ENCODE measurements at regions not wholly inside any gene's neighbourhood (a gene's known extent, or its start where the extent isn't known, plus 50 kb on each side); places are given as distances from the start of the nearest gene placed in this dataset.
"Not testable (repeated sequence)": the region's sequence is repeated elsewhere in the genome, so short reads cannot be mapped to it uniquely, and the experiment has no call there.

- H3K4me1 Mint-ChIP-seq, result no peaks in the 10 kb centered on the region
- Histone ChIP-seq H3K9me3 (ENCODE audit: control insufficient read depth, insufficient read depth, low read length) (peaks cover 13% of the 10 kb centered on the region), H3K4me1 (ENCODE audit: control insufficient read depth, insufficient read depth, low read length) (no peaks in the 10 kb centered on the region), H3K4me3 (ENCODE audit: low read length) (no peak overlapping the region), H3K27me3 (ENCODE audit: control insufficient read depth, insufficient read depth, low read length) (no peaks in the 10 kb centered on the region), H3K27ac (ENCODE audit: low read length) (no peak overlapping the region), H3K36me3 (ENCODE audit: control insufficient read depth, insufficient read depth, low read length) (no peaks in the 10 kb centered on the region)
- H3K36me3 Mint-ChIP-seq, result no peaks in the 10 kb centered on the region
- 71% methylated on average over 1 of the region's 1 CpG for WGBS (ENCODE audit: insufficient coverage)
- H3K27me3 Mint-ChIP-seq (ENCODE audit: low read depth in 2 of 2), result no peaks in the 10 kb centered on the region
- no peak overlapping the region for H3K27ac Mint-ChIP-seq
- intact Hi-C loops (cut with micrococcal nuclease), result no loop called here
- H3K9me3 Mint-ChIP-seq, result peaks cover 2 to 8% of the 10 kb centered on the region in 2 donors
- ATAC-seq (no peak), DNase-seq (no peak)
- TF ChIP-seq CTCF (IDR thresholded peaks at IDR 0.05), result no peak
- no peak overlapping the region for H3K4me3 Mint-ChIP-seq
Measured at GRCh38 chrX:65331371-65331770, 203.2 kb downstream of the LAS1L start.

- Histone ChIP-seq H3K27ac (ENCODE audit: low read length) (no peak overlapping the region), H3K4me3 (ENCODE audit: low read length) (no peak overlapping the region), H3K4me1 (ENCODE audit: control insufficient read depth, insufficient read depth, low read length) (no peaks in the 10 kb centered on the region), H3K36me3 (ENCODE audit: control insufficient read depth, insufficient read depth, low read length) (no peaks in the 10 kb centered on the region), H3K27me3 (ENCODE audit: control insufficient read depth, insufficient read depth, low read length) (no peaks in the 10 kb centered on the region), H3K9me3 (ENCODE audit: control insufficient read depth, insufficient read depth, low read length) (peaks cover 7% of the 10 kb centered on the region)
- Mint-ChIP-seq H3K36me3 (peaks cover 7% of the 10 kb centered on the region), H3K4me1 (no peaks in the 10 kb centered on the region), H3K4me3 (no peak overlapping the region), H3K27ac (no peak overlapping the region), H3K27me3 (ENCODE audit: low read depth in 2 of 2) (no peaks in the 10 kb centered on the region), H3K9me3 (peaks cover 4 to 12% of the 10 kb centered on the region in 2 donors)
- DNase-seq (no peak), ATAC-seq (no peak)
- TF ChIP-seq CTCF (IDR thresholded peaks at IDR 0.05), result no peak
- intact Hi-C loops (cut with micrococcal nuclease), result no loop called here
- 46% methylated on average over 6 of the region's 7 CpGs for WGBS (ENCODE audit: insufficient coverage)
Measured at GRCh38 chrX:65300104-65300809, 234.3 kb downstream of the LAS1L start.

- H3K4me1 ChIP-seq (ENCODE audit: control insufficient read depth, insufficient read depth, low read length); H3K4me1 Mint-ChIP-seq; DNase-seq; H3K9me3 ChIP-seq (ENCODE audit: control insufficient read depth, insufficient read depth, low read length); H3K27ac Mint-ChIP-seq; H3K27me3 Mint-ChIP-seq (ENCODE audit: low read depth in 2 of 2); H3K4me3 Mint-ChIP-seq; H3K4me3 ChIP-seq (ENCODE audit: low read length); H3K36me3 ChIP-seq (ENCODE audit: control insufficient read depth, insufficient read depth, low read length); intact Hi-C loops (cut with micrococcal nuclease); ATAC-seq; H3K27ac ChIP-seq (ENCODE audit: low read length); H3K36me3 Mint-ChIP-seq; H3K27me3 ChIP-seq (ENCODE audit: control insufficient read depth, insufficient read depth, low read length): not testable (repeated sequence)
- WGBS (ENCODE audit: insufficient coverage), result 95% methylated on average over 5 of the region's 8 CpGs
- H3K9me3 Mint-ChIP-seq, result peaks cover 0 to 19% of the 10 kb centered on the region in 2 donors
Measured at GRCh38 chrX:65282905-65283304, 251.7 kb downstream of the LAS1L start.

- Mint-ChIP-seq H3K27me3 (ENCODE audit: low read depth in 2 of 2) (no peaks in the 10 kb centered on the region), H3K9me3 (peaks cover 6 to 20% of the 10 kb centered on the region in 2 donors), H3K4me1 (no peaks in the 10 kb centered on the region), H3K27ac (no peak overlapping the region), H3K4me3 (no peak overlapping the region), H3K36me3 (peaks cover 22% of the 10 kb centered on the region)
- Histone ChIP-seq H3K27ac (ENCODE audit: low read length) (no peak overlapping the region), H3K4me1 (ENCODE audit: control insufficient read depth, insufficient read depth, low read length) (no peaks in the 10 kb centered on the region), H3K27me3 (ENCODE audit: control insufficient read depth, insufficient read depth, low read length) (no peaks in the 10 kb centered on the region), H3K36me3 (ENCODE audit: control insufficient read depth, insufficient read depth, low read length) (no peaks in the 10 kb centered on the region), H3K4me3 (ENCODE audit: low read length) (no peak overlapping the region), H3K9me3 (ENCODE audit: control insufficient read depth, insufficient read depth, low read length) (peaks cover 18% of the 10 kb centered on the region)
- DNase-seq, result no peak
- intact Hi-C loops (cut with micrococcal nuclease), result no loop called here
- ATAC-seq, result no peak
- no peak for TF ChIP-seq CTCF (IDR thresholded peaks at IDR 0.05)
Measured at GRCh38 chrX:65273152-65273551, 261.4 kb downstream of the LAS1L start.
